HG02938 (cell line): ENCODE measurements at regions not wholly inside any gene's neighbourhood (a gene's known extent, or its start where the extent isn't known, plus 50 kb on each side); places are given as distances from the start of the nearest gene placed in this dataset.

Experiments
- ATAC-seq: cut with Tn5 transposase; IDR thresholded peaks from one replicate; pipeline ENCODE4 v1.9.1; 2021; ENCODE audit warnings: mild to moderate bottlenecking, moderate library complexity; ENCODE audit not compliant: unreplicated experiment

GRCh38 chr11:79600711-79601110 lies 159.9 kb upstream of the TENM4 start:
- no peak for ATAC-seq

- no peak for ATAC-seq
These were observed 154.0 kb upstream of the TENM4 start for GRCh38 chr11:79594834-79595233.

GRCh38 chr11:79592824-79593223 lies 152.0 kb upstream of the TENM4 start:
- ATAC-seq = no peak

- ATAC-seq = no peak
These were observed 151.6 kb upstream of the TENM4 start for GRCh38 chr11:79592406-79592805.

GRCh38 chr11:79582434-79582833 lies 141.6 kb upstream of the TENM4 start:
- ATAC-seq = no peak

GRCh38 chr11:79579063-79579462 lies 138.2 kb upstream of the TENM4 start:
- no peak for ATAC-seq

- no peak for ATAC-seq
These were observed 137.3 kb upstream of the TENM4 start for GRCh38 chr11:79578116-79578515.

GRCh38 chr11:79575701-79576100 lies 134.9 kb upstream of the TENM4 start:
- ATAC-seq = no peak

- ATAC-seq = no peak
These were observed 129.3 kb upstream of the TENM4 start for GRCh38 chr11:79570104-79570503.

GRCh38 chr11:79564288-79564925 lies 123.6 kb upstream of the TENM4 start:
- no peak for ATAC-seq

- ATAC-seq = no peak
These were observed 120.7 kb upstream of the TENM4 start for GRCh38 chr11:79561496-79561895.

- no peak for ATAC-seq
These were observed 110.0 kb upstream of the TENM4 start for GRCh38 chr11:79550809-79551208.

- no peak for ATAC-seq
These were observed 106.4 kb upstream of the TENM4 start for GRCh38 chr11:79547256-79547655.

GRCh38 chr11:79546351-79546750 lies 105.5 kb upstream of the TENM4 start:
- ATAC-seq = no peak

- no peak for ATAC-seq
These were observed 103.5 kb upstream of the TENM4 start for GRCh38 chr11:79544361-79544760.

- ATAC-seq = no peak
These were observed 102.3 kb upstream of the TENM4 start for GRCh38 chr11:79543101-79543500.

GRCh38 chr11:79541466-79541865 lies 100.6 kb upstream of the TENM4 start:
- ATAC-seq = no peak

- ATAC-seq = no peak
These were observed 97.9 kb upstream of the TENM4 start for GRCh38 chr11:79538775-79539174.

GRCh38 chr11:79536155-79536917 lies 95.5 kb upstream of the TENM4 start:
- no peak for ATAC-seq

- ATAC-seq = no peak
These were observed 94.8 kb upstream of the TENM4 start for GRCh38 chr11:79535606-79536005.

- no peak for ATAC-seq
These were observed 84.4 kb upstream of the TENM4 start for GRCh38 chr11:79525257-79525656.

GRCh38 chr11:79522626-79523025 lies 81.8 kb upstream of the TENM4 start:
- no peak for ATAC-seq

- ATAC-seq = no peak
These were observed 79.3 kb upstream of the TENM4 start for GRCh38 chr11:79520086-79520485.
